Limb (tissue), 2 donors: ENCODE measurements at regions not wholly inside any gene's neighbourhood (a gene's known extent, or its start where the extent isn't known, plus 50 kb on each side); places are given as distances from the start of the nearest gene placed in this dataset.
"Not testable (repeated sequence)": the region's sequence is repeated elsewhere in the genome, so short reads cannot be mapped to it uniquely, and the experiment has no call there.

Experiments used
- DNase-seq, 2 donors: peaks; one replicate each; pipeline ENCODE4 v3.0.0-alpha.2; 2016; ENCODE audit errors: extremely low spot score in 2 of 2

DNA sequence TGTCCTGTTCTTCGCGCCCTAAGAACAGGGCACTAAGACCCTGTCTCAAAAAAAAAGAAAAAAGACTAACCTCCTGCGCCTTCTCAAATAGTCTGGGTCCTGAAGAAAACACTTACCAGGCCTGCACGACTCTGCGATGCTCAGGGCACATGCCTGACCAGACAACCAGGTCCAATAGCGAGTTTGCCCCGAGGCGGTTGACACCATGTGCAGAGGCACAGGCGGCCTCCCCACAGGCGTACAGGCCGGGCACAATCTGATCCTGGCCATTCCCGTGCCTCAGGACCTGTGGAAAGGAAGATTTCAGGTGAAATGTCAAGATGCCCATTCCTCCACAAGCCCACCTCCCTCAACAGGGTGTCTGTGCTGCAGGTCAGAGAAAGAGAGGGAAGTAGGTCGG, 65.9 kb upstream of the TNK2 start:
- not testable (repeated sequence) for DNase-seq

DNA sequence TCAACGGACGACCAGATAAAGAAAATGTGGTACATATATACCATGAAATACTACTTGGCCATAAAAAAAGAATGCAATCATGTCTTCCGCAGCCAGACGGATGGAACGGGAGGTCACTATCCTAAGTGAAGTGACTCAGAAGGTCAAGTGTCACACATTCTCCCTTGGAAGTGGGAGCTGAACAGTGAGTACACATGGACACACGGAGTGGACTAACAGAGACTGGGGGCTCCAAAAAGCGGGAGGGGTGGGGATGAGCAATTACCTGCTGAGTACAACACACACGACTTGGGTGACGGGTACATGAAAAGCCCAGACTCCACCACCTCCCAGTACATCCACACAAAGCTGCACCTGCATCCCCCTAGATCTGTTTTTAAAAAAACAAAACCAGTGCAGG, 62.5 kb upstream of the TNK2 start:
- not testable (repeated sequence) for DNase-seq

- DNase-seq, result not testable (repeated sequence)
Measured at GRCh38 chr3:195969838-195970776, 61.8 kb upstream of the TNK2 start.

DNA sequence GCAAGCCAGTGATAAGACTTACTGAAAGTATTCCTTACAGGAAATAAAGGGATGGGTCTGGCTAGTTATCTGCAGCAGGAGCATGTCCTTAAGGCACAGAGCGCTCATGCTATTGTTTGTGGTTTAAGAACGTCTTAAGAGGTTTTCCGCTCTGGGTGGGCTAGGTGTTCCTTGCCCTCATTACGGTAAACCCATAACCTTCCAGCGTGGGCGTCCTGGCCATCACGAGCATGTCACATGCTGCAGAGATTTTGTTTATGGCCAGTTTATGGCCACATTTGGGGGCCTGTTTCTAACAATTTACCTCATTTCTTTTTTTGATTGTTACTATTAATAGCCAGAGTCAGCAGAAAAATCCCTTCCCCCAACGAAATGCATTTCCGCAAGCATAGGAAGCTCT, 61.0 kb upstream of the TNK2 start:
- DNase-seq, result not testable (repeated sequence)

GRCh38 chr3:195968104-195968503, 59.8 kb upstream of the TNK2 start:
- DNase-seq, result not testable (repeated sequence)

- DNase-seq, result not testable (repeated sequence)
Measured at GRCh38 chr3:195967387-195967720, 59.0 kb upstream of the TNK2 start.

- DNase-seq, result not testable (repeated sequence)
Measured at GRCh38 chr3:195966563-195967386, 58.4 kb upstream of the TNK2 start.

GRCh38 chr3:195965217-195965616, 56.9 kb upstream of the TNK2 start:
- not testable (repeated sequence) for DNase-seq

DNA sequence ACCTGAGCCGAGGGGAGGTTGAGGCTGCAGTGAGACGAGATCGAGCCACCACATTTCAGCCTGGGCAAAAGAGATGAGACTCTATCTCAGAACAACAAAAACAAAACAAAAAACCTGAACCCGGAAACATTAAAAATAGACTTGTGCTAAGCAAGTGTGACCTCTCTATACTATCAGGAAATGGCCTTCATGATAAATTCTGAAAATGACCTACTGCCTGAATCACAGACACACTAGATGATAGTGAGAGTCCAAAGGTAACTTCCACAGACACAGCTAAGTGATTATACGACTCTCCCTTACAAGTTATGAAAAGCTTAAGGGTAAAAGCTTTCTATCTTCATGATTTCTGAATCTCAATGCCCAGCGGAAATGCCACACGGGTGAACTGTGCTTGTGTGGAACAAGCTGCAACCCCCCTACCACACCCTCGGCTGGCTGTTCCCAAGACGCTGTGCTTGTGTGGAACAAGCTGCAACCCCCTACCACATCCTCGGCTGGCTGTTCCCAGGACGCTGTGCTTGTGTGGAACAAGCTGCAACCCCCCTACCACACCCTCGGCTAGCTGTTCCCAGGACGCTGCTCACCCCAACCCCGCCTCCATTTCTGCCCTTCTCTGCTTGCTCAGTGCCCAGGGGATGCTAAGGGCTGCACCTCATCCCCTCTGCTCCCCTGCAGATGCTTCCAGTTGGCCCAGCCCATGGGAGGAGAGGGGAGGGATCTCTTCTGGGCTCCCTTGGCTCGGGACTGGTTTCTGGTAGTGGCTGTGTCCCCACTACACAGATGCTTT, 56.2 kb upstream of the TNK2 start:
- not testable (repeated sequence) for DNase-seq

DNA sequence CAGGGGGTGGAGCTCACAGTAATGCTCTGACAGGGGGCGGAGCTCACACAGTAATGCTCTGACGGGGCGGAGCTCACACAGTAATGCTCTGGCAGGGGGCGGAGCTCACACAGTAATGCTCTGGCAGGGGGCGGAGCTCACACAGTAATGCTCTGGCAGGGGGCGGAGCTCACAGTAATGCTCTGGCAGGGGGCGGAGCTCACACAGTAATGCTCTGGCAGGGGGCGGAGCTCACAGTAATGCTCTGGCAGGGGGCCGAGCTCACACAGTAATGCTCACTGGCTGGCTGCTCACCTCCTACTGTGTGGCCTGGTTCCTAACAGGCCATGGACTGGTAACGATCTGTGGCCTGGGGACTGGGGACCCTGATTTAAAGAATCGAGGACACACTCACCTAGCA, 53.9 kb upstream of the TNK2 start:
- DNase-seq, result not testable (repeated sequence)

DNA sequence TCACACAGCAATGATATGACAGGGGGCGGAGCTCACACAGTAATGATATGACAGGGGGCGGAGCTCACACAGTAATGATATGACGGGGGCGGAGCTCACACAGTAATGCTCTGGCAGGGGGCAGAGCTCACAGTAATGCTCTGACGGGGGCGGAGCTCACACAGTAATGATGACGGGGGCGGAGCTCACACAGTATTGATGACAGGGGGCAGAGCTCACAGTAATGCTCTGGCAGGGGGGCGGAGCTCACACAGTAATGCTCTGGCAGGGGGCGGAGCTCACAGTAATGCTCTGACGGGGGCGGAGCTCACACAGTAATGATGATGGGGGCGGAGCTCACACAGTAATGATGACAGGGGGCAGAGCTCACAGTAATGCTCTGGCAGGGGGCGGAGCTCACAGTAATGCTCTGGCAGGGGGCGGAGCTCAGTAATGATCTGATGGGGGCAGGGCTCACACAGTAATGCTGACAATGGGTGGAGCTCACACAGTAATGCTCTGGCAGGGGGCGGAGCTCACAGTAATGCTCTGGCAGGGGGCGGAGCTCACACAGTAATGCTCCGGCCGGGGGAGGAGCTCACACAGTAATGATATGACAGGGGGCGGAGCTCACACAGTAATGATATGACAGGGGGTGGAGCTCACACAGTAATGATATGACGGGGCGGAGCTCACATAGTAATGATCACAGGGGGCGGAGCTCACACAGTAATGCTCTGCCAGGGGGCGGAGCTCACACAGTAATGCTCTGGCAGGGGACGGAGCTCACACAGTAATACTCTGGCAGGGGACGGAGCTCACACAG, 52.8 kb upstream of the TNK2 start:
- not testable (repeated sequence) for DNase-seq

DNA sequence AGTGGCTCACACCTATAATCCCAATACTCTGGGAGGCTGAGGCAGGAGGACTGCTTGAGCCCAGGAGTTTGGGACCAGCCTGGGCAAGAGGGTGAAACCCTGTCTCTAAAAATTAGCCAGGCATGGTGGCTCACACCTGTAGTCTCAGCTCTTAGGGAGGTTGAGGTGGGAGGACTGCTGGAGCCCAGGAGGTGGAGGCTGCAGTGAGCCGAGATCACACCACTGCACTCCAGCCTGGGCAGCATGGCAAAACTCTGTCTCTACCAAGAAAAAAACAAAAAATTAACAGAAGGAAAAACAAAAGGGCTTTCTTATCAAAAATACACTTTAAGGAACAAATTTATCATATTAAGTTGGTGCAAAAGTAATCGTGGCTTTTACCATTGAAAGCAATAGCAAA, 51.8 kb upstream of the TNK2 start:
- not testable (repeated sequence) for DNase-seq

GRCh38 chr3:195959367-195960157, 51.2 kb upstream of the TNK2 start:
- DNase-seq, result not testable (repeated sequence)

DNA sequence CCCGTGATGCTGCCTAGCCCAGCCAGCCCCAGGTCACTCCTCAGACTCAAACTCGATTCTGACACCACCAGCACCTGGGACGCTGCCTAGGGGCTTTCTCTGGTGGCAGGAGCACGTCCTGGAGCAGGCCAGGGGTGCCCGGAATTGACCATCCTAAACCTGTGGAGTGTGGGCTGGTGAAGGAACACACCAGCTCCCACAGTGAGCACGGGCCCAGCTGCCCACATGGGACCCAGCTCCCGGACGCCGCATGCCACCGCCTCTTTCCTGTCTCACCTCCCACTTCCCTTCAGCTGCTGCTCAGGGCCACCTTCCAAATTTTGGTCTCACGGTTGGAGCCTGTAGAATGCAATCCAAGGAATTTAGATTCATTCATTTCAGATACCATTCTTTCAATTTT, 50.4 kb upstream of the TNK2 start:
- not testable (repeated sequence) for DNase-seq
